Neural cell (in vitro differentiated cells): ENCODE measurements at regions not wholly inside any gene's neighbourhood (a gene's known extent, or its start where the extent isn't known, plus 50 kb on each side); places are given as distances from the start of the nearest gene placed in this dataset.

ENCODE experiments used
- EZH2 ChIP-seq: fragments of 200-600, 300-800 bp; shearing (Covaris generic), sonication (generic); IDR thresholded peaks from 2 replicates; pipeline ENCODE4 v1.6.1; 2014; ENCODE audit warnings: antibody characterized with exemption, low read length, borderline replicate concordance, mild to moderate bottlenecking; ENCODE audit not compliant: insufficient read depth, poor library complexity, severe bottlenecking
- MXI1 ChIP-seq: fragments of 450-650 bp; conservative IDR thresholded peaks from 2 replicates; pipeline ENCODE4 v1.6.1; 2014; ENCODE audit warnings: antibody characterized with exemption, mild to moderate bottlenecking; ENCODE audit not compliant: poor library complexity, severe bottlenecking
- POLR2AphosphoS5 ChIP-seq: IDR thresholded peaks from 2 replicates; pipeline ENCODE4 v1.6.1; 2012
- RAD21 ChIP-seq: fragments of 450-650 bp; conservative IDR thresholded peaks from 2 replicates; pipeline ENCODE4 v1.6.1; 2014; ENCODE audit warnings: antibody characterized with exemption, mild to moderate bottlenecking, moderate library complexity
- REST ChIP-seq: IDR thresholded peaks from 2 replicates; pipeline ENCODE4 v1.6.1; 2012; ENCODE audit warnings: borderline replicate concordance
- TF ChIP-seq, protein P1 (sequence below): fragments of 450-650 bp; IDR thresholded peaks from 2 replicates; pipeline ENCODE4 v1.5.1; 2014; ENCODE audit warnings: antibody characterized with exemption, mild to moderate bottlenecking, moderate library complexity; ENCODE audit not compliant: poor library complexity, severe bottlenecking

DNA sequence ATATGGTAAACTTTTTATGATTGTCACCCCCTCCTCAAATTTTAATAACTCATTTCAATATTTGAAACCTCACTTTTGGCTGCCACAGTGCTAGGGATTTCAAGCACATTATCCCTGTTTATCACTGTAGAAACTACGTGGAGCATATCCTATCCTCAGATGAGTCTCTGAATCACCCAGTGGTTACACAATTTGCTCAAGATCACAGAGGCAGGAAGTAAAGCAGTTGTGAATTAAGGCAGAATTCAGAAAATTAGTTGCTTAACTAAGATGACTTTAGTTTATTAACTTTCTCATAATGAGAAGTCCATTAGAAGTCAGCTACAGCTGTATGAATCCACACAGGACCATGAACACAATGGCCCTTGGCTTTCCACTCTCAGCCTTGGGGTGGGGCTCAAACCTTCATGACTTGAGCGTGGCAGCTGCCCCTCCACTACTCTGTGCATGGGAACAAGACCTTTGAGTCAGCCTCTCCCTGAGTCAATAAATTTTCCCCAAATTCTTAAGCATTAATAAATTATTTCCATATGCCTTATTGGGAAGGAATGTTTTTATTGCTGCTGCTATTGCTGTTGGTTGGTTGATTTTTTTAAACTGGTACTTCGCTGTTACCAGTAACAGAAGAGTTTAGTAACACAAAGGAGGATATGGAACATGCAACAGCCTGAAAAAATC, 369.0 kb downstream of the CBLN2 start:
- TF ChIP-seq RAD21 (no peak), MXI1 (no peak), EZH2 (no peak), REST (no peak), POLR2AphosphoS5 (no peak)
- TF ChIP-seq, protein P1, sequence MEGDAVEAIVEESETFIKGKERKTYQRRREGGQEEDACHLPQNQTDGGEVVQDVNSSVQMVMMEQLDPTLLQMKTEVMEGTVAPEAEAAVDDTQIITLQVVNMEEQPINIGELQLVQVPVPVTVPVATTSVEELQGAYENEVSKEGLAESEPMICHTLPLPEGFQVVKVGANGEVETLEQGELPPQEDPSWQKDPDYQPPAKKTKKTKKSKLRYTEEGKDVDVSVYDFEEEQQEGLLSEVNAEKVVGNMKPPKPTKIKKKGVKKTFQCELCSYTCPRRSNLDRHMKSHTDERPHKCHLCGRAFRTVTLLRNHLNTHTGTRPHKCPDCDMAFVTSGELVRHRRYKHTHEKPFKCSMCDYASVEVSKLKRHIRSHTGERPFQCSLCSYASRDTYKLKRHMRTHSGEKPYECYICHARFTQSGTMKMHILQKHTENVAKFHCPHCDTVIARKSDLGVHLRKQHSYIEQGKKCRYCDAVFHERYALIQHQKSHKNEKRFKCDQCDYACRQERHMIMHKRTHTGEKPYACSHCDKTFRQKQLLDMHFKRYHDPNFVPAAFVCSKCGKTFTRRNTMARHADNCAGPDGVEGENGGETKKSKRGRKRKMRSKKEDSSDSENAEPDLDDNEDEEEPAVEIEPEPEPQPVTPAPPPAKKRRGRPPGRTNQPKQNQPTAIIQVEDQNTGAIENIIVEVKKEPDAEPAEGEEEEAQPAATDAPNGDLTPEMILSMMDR, result no peak
